Gastroesophageal sphincter (tissue), 3 donors: ENCODE measurements at regions not wholly inside any gene's neighbourhood (a gene's known extent, or its start where the extent isn't known, plus 50 kb on each side); places are given as distances from the start of the nearest gene placed in this dataset.

Experiments
- CTCF ChIP-seq, 4 experiments: fragments of 200-600 bp in 2 of 4; fragments of 450-650 bp in 2 of 4; sonication (generic) in 1 of 4; IDR thresholded peaks; one replicate each; pipeline ENCODE4 v1.5.1; 2017 to 2019; ENCODE audit warnings: antibody characterized with exemption in 4 of 4, mild to moderate bottlenecking in 2 of 4, moderate library complexity in 2 of 4
- EP300 ChIP-seq: sonication (generic); formaldehyde crosslinking; IDR thresholded peaks from one replicate; pipeline ENCODE4 v1.6.1; 2017; ENCODE audit warnings: antibody characterized with exemption, mild to moderate bottlenecking
- POLR2A ChIP-seq, 2 donors: fragments of 450-650 bp; IDR thresholded peaks; one replicate each; pipeline ENCODE4 v1.6.1; 2017; ENCODE audit warnings: antibody characterized with exemption in 2 of 2, mild to moderate bottlenecking in 2 of 2, moderate library complexity in 1 of 2
- POLR2AphosphoS5 ChIP-seq: sonication (generic); formaldehyde crosslinking; IDR thresholded peaks from one replicate; pipeline ENCODE4 v1.6.1; 2017; ENCODE audit warnings: antibody characterized with exemption

- TF ChIP-seq CTCF (IDR thresholded peaks at IDR 0.05), result no peak
- TF ChIP-seq POLR2A (IDR thresholded peaks at IDR 0.05), result no peak
- no peak for TF ChIP-seq EP300
- no peak for TF ChIP-seq POLR2AphosphoS5
Measured at GRCh38 chr6:99181174-99181573, 168.3 kb downstream of the FAXC start.
